ENCODE measurements at regions not wholly inside any gene's neighbourhood (a gene's known extent, or its start where the extent isn't known, plus 50 kb on each side); places are given as distances from the start of the nearest gene placed in this dataset.

GRCh38 chr13:48761256-48761655 lies 107.5 kb downstream of the CYSLTR2 start:
- no peak for TF ChIP-seq CTCF (IDR thresholded peaks at IDR 0.05)
- Histone ChIP-seq H3K9me3 (peaks cover 0 to 33% (median 13%) of the 10 kb centered on the region in 11 donors), H3K4me1 (no peaks in the 10 kb centered on the region), H3K4me3 (no peak overlapping the region), H3K27me3 (no peaks in the 10 kb centered on the region), H3K27ac (no peak overlapping the region), H3K36me3 (no peaks in the 10 kb centered on the region)
- ATAC-seq (no peak), DNase-seq (no peak)
- 72% methylated on average over 2 of the region's 2 CpGs for WGBS, 2 donors
- intact Hi-C loops (cut with DNase I): no loop called here

GRCh38 chr13:48769107-48769704 lies 115.5 kb downstream of the CYSLTR2 start:
- ATAC-seq: peak; percentile 83 to 94 (median 91)
- 27 to 38% methylated on average over 4 of the region's 4 CpGs for WGBS, 2 donors
- H3K27ac ChIP-seq: peak overlapping the region in 1 of 10 donors; percentile 29
- peaks cover 0 to 44% (median 21%) of the 10 kb centered on the region in 11 donors for H3K9me3 ChIP-seq
- peak; percentile 96 to 100 (median 99) for TF ChIP-seq CTCF (IDR thresholded peaks at IDR 0.05)
- H3K27me3 ChIP-seq: no peaks in the 10 kb centered on the region
- H3K4me1 ChIP-seq: peaks cover 0 to 9% (median 0%) of the 10 kb centered on the region in 9 donors
- peak in 1 of 2 donors; percentile 92 for DNase-seq
- intact Hi-C loops (cut with DNase I): loop anchor here (1.0 to 5.0 kb wide), 9 partner anchors 170 to 732 kb away; partner anchors contain the start of gene NUDT15 (in 1 of the 10)
- H3K36me3 ChIP-seq: no peaks in the 10 kb centered on the region
- H3K4me3 ChIP-seq: no peak overlapping the region

GRCh38 chr13:48770372-48770771 lies 116.6 kb downstream of the CYSLTR2 start:
- H3K27ac ChIP-seq: no peak overlapping the region
- DNase-seq: no peak
- no peak overlapping the region for H3K4me3 ChIP-seq
- no peak for TF ChIP-seq CTCF (IDR thresholded peaks at IDR 0.05)
- intact Hi-C loops (cut with DNase I): loop anchor here in 5 of 10 donors (2.0 to 10.0 kb wide), 5 partner anchors 170 to 446 kb away; no protein-coding TSS in a partner anchor
- H3K27me3 ChIP-seq: no peaks in the 10 kb centered on the region
- H3K4me1 ChIP-seq: peaks cover 0 to 9% (median 0%) of the 10 kb centered on the region in 9 donors
- WGBS, 2 donors: 93 to 100% methylated on average over 1 of the region's 1 CpG
- H3K36me3 ChIP-seq: no peaks in the 10 kb centered on the region
- no peak for ATAC-seq
- H3K9me3 ChIP-seq: peaks cover 0 to 32% (median 11%) of the 10 kb centered on the region in 11 donors

- H3K27me3 ChIP-seq: no peaks in the 10 kb centered on the region
- no peak overlapping the region for H3K27ac ChIP-seq
- H3K36me3 ChIP-seq: no peaks in the 10 kb centered on the region
- ATAC-seq (no peak), DNase-seq (no peak)
- H3K4me1 ChIP-seq: peaks cover 0 to 9% (median 0%) of the 10 kb centered on the region in 9 donors
- peaks cover 0 to 11% (median 3%) of the 10 kb centered on the region in 11 donors for H3K9me3 ChIP-seq
- WGBS, 2 donors: 55 to 70% methylated on average over 1 of the region's 1 CpG
- TF ChIP-seq CTCF (IDR thresholded peaks at IDR 0.05): no peak
- no peak overlapping the region for H3K4me3 ChIP-seq
- intact Hi-C loops (cut with DNase I): loop anchor here in 4 of 10 donors (5.0 to 10.0 kb wide), 4 partner anchors 322 to 448 kb away; no protein-coding TSS in a partner anchor
Measured at GRCh38 chr13:48772908-48773307, 119.2 kb downstream of the CYSLTR2 start.
